OCI-LY7 (cell line): ENCODE measurements at regions not wholly inside any gene's neighbourhood (a gene's known extent, or its start where the extent isn't known, plus 50 kb on each side); places are given as distances from the start of the nearest gene placed in this dataset.

ENCODE experiments used
- EZH2phosphoT487 ChIP-seq: fragments of 200-600 bp; sonication (generic); IDR thresholded peaks from 2 replicates; pipeline ENCODE4 v1.6.1; 2018; ENCODE audit warnings: low read depth, borderline replicate concordance, mild to moderate bottlenecking, mixed run types, antibody characterized with exemption, low read length, moderate library complexity, mixed read lengths
- TF ChIP-seq, protein P1 (sequence below): fragments of 200-600 bp; sonication (generic); conservative IDR thresholded peaks from 2 replicates; pipeline ENCODE4 v1.5.1; 2014; ENCODE audit warnings: mild to moderate bottlenecking, antibody characterized with exemption, low read length, moderate library complexity, mixed read lengths

DNA sequence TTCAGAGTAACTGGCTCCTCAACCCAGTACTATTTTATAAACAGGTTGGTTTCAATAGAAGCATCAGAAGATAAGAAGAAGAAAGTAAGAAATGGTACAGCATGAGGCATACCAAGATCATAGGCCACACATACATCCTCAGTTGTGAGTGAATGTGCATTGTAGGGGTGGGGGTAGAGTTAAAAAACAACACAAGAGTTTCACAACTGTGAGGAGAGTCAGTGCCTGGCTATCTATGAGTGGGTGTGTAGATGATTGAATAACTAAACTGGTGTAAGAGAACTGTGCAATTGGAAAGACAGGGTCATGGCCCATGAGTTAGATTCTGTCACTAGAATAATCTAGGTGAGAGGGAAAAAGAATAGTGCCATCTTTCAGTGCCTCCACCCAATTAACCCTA, 748.2 kb upstream of the ACVR2A start:
- TF ChIP-seq, protein P1, sequence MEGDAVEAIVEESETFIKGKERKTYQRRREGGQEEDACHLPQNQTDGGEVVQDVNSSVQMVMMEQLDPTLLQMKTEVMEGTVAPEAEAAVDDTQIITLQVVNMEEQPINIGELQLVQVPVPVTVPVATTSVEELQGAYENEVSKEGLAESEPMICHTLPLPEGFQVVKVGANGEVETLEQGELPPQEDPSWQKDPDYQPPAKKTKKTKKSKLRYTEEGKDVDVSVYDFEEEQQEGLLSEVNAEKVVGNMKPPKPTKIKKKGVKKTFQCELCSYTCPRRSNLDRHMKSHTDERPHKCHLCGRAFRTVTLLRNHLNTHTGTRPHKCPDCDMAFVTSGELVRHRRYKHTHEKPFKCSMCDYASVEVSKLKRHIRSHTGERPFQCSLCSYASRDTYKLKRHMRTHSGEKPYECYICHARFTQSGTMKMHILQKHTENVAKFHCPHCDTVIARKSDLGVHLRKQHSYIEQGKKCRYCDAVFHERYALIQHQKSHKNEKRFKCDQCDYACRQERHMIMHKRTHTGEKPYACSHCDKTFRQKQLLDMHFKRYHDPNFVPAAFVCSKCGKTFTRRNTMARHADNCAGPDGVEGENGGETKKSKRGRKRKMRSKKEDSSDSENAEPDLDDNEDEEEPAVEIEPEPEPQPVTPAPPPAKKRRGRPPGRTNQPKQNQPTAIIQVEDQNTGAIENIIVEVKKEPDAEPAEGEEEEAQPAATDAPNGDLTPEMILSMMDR = no peak
- TF ChIP-seq EZH2phosphoT487 = no peak
